ENCODE measurements at regions not wholly inside any gene's neighbourhood (a gene's known extent, or its start where the extent isn't known, plus 50 kb on each side); places are given as distances from the start of the nearest gene placed in this dataset.

DNA sequence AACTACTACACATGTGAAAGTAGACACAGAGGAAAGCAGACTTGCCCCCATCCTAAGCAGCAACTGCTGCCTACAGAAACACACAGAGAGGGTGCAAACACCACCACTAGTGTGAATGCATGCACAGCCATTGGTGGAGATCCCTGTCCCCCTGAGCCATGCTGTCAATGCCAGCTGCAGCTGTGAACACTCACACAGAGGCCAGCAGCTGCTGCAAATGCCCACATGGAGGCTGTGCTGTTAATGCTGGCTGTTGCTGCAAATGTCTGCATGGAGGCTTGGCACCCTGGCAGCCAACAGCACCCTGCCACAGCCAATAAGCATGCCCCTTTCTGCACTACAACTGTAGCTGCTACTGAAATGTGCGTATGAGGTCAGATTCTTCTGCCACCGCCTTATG is 355.0 kb downstream of the LNPK start:
- no peak overlapping the region for H3K4me3 ChIP-seq (ENCODE audit: low read length)
- H3K36me3 Mint-ChIP-seq (ENCODE audit: low read depth), result peaks cover 3% of the 10 kb centered on the region
- no peaks in the 10 kb centered on the region for H3K4me1 ChIP-seq (ENCODE audit: control insufficient read depth, insufficient read depth, low read length)
- no peaks in the 10 kb centered on the region for H3K36me3 ChIP-seq (ENCODE audit: control insufficient read depth, insufficient read depth, low read length)
- TF ChIP-seq CTCF (conservative IDR thresholded peaks at IDR 0.05), result no peak
- no peak overlapping the region for H3K9ac ChIP-seq (ENCODE audit: extremely low read depth, low read length, poor library complexity, severe bottlenecking)
- H3K27me3 ChIP-seq (ENCODE audit: control insufficient read depth, insufficient read depth, low read length, poor library complexity, severe bottlenecking), result no peaks in the 10 kb centered on the region
- WGBS, 2 experiments (ENCODE audit: insufficient coverage in 1 of 2, insufficient read length in 1 of 2), result 94 to 97% methylated on average over 2 of the region's 2 CpGs
- peaks cover 6% of the 10 kb centered on the region for H3K9me3 Mint-ChIP-seq
- H3K4me1 Mint-ChIP-seq, result no peaks in the 10 kb centered on the region
- H3K27ac ChIP-seq (ENCODE audit: low read depth, low read length), result no peak overlapping the region
- no peak for DNase-seq
- no peak overlapping the region for H3K27ac Mint-ChIP-seq
- no peaks in the 10 kb centered on the region for H3K9me3 ChIP-seq (ENCODE audit: control insufficient read depth, low read length)
- no peak overlapping the region for H3K4me3 Mint-ChIP-seq
- H3K27me3 Mint-ChIP-seq (ENCODE audit: insufficient read depth), result no peaks in the 10 kb centered on the region

DNA sequence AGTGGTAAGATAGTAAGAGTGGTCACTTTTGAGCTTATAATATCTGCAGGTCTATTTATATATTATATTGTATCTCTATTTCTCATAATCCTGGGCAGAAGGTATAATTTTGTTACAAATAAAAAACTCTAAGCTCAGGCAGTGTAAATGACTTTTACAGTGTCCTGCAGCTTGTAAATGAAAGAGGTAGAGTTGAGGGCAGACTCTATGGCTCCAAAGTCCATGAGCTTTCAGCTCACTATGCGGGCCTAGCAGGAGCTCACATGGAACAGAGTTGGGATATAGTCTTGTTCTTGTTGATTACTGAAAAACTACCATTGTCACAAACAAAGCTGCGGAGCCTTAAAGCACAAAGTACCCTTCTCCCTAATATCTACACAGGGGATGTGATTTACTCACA is 361.4 kb downstream of the LNPK start:
- Histone ChIP-seq H3K9me3 (ENCODE audit: control insufficient read depth, low read length) (no peaks in the 10 kb centered on the region), H3K36me3 (ENCODE audit: control insufficient read depth, insufficient read depth, low read length) (no peaks in the 10 kb centered on the region), H3K4me1 (ENCODE audit: control insufficient read depth, insufficient read depth, low read length) (no peaks in the 10 kb centered on the region), H3K4me3 (ENCODE audit: low read length) (no peak overlapping the region), H3K27ac (ENCODE audit: low read depth, low read length) (no peak overlapping the region), H3K9ac (ENCODE audit: extremely low read depth, low read length, poor library complexity, severe bottlenecking) (no peak overlapping the region), H3K27me3 (ENCODE audit: control insufficient read depth, insufficient read depth, low read length, poor library complexity, severe bottlenecking) (no peaks in the 10 kb centered on the region)
- no peak overlapping the region for H3K4me3 Mint-ChIP-seq
- H3K4me1 Mint-ChIP-seq, result no peaks in the 10 kb centered on the region
- 100% methylated on average over 1 of the region's 2 CpGs for WGBS, 2 experiments (ENCODE audit: insufficient coverage in 1 of 2, insufficient read length in 1 of 2)
- H3K27me3 Mint-ChIP-seq (ENCODE audit: insufficient read depth), result no peaks in the 10 kb centered on the region
- DNase-seq, result no peak
- H3K27ac Mint-ChIP-seq, result no peak overlapping the region
- TF ChIP-seq CTCF (conservative IDR thresholded peaks at IDR 0.05), result no peak
- H3K36me3 Mint-ChIP-seq (ENCODE audit: low read depth), result no peaks in the 10 kb centered on the region
- H3K9me3 Mint-ChIP-seq, result no peaks in the 10 kb centered on the region

DNA sequence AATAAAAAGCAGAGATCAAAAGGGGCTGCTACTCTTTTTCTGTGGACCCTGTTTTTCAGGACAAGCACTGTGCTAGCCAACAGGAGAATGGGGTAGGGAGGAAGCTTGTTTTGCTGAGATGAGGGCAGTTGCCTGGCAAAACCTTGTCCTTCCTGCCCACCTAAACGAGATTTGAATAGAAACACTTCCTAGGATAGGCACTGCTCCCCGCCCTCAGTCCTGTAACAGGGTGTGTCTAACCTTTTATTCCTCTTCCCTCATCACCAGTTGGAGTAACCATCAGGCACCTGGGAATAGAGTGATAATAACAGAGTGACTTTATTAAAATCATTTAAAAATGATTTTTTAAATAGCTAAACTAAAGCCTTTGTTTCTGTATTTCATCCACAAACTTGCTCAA is 368.8 kb downstream of the LNPK start:
- Mint-ChIP-seq H3K27me3 (ENCODE audit: insufficient read depth) (no peaks in the 10 kb centered on the region), H3K9me3 (peaks cover 2% of the 10 kb centered on the region), H3K27ac (no peak overlapping the region), H3K36me3 (ENCODE audit: low read depth) (no peaks in the 10 kb centered on the region), H3K4me1 (no peaks in the 10 kb centered on the region), H3K4me3 (no peak overlapping the region)
- no peak overlapping the region for H3K9ac ChIP-seq (ENCODE audit: extremely low read depth, low read length, poor library complexity, severe bottlenecking)
- no peak for DNase-seq
- 72% methylated on average over 2 of the region's 2 CpGs; no CpG with 5 or more reads in 1 of the 2 experiments for WGBS, 2 experiments (ENCODE audit: insufficient coverage in 1 of 2, insufficient read length in 1 of 2)
- H3K36me3 ChIP-seq (ENCODE audit: control insufficient read depth, insufficient read depth, low read length), result no peaks in the 10 kb centered on the region
- no peak overlapping the region for H3K27ac ChIP-seq (ENCODE audit: low read depth, low read length)
- no peak overlapping the region for H3K4me3 ChIP-seq (ENCODE audit: low read length)
- H3K4me1 ChIP-seq (ENCODE audit: control insufficient read depth, insufficient read depth, low read length), result no peaks in the 10 kb centered on the region
- H3K27me3 ChIP-seq (ENCODE audit: control insufficient read depth, insufficient read depth, low read length, poor library complexity, severe bottlenecking), result no peaks in the 10 kb centered on the region
- no peak for TF ChIP-seq CTCF (conservative IDR thresholded peaks at IDR 0.05)
- H3K9me3 ChIP-seq (ENCODE audit: control insufficient read depth, low read length), result peaks cover 4% of the 10 kb centered on the region

Data from endodermal cell (in vitro differentiated cells).